ENCODE measurements at regions not wholly inside any gene's neighbourhood (a gene's known extent, or its start where the extent isn't known, plus 50 kb on each side); places are given as distances from the start of the nearest gene placed in this dataset.

- TF ChIP-seq EZH2 (optimal IDR thresholded peaks at IDR 0.05; ENCODE audit: low read depth, low read length) (no peak), CTCF (IDR thresholded peaks at IDR 0.05; ENCODE audit: low read length) (no peak)
Measured at GRCh38 chr1:39103328-39104157, 77.4 kb downstream of the NDUFS5 start.

All from MM.1S (cell line).